ENCODE measurements at regions not wholly inside any gene's neighbourhood (a gene's known extent, or its start where the extent isn't known, plus 50 kb on each side); places are given as distances from the start of the nearest gene placed in this dataset.
A peak's percentile ranks its signal among the peaks of the same experiment; 100 is the strongest.

DNA sequence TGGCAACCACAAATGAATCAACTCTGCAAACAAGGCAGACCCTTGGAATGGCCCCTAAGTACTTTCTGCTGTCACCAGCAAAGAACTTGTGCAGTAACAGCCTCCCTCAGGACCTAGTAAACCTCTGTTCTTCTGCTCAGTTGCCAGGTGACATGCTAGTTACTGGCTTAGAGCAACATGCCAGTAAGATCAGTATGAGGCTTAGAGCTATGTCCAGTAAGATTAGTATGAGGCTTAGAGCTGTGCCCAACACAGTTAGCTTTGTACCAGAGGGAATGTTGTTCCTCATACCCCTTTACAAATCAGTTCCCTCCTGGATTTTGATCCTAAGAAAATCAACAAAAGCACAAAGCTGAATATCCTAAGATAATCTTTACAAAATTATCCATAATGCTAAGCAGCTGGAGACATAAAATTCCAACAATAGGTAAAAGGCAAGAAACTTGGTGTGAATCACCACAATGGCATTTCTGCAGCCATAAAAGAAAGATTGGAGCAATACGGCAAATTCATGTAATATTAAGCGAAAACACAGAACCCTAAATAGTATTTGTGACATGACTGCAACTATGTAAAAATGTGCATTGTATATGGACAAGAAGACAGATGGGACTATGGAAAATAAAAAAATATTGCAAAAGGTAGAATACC is 107.3 kb upstream of the LPP start:
- Histone ChIP-seq H3K9me3 (ENCODE audit: control insufficient read depth, insufficient read depth, low read length) (no peaks in the 10 kb centered on the region), H3K27ac (ENCODE audit: low read depth, low read length) (no peak overlapping the region), H3F3A (ENCODE audit: control insufficient read depth, insufficient read depth) (no peaks in the 10 kb centered on the region), H3K9me2 (replicated peaks; ENCODE audit: control insufficient read depth, low read length) (no peaks in the 10 kb centered on the region), H3K4me1 (ENCODE audit: control insufficient read depth, low read length) (peaks cover 40% of the 10 kb centered on the region), H4K20me1 (ENCODE audit: control insufficient read depth, insufficient read depth, low read depth, low read length) (no peaks in the 10 kb centered on the region), H3K79me2 (ENCODE audit: control insufficient read depth, low read length) (no peaks in the 10 kb centered on the region), H3K27me3 (ENCODE audit: control insufficient read depth, low read length) (no peaks in the 10 kb centered on the region), H3K36me3 (ENCODE audit: control insufficient read depth, low read length) (no peaks in the 10 kb centered on the region), H3K4me2 (ENCODE audit: low read length) (no peak overlapping the region), H3K4me3 (ENCODE audit: low read length) (no peak overlapping the region)
- no peak for TF ChIP-seq EZH2phosphoT487 (IDR thresholded peaks at IDR 0.05; ENCODE audit: borderline replicate concordance, low read length)
- no peak for TF ChIP-seq CTCF (IDR thresholded peaks at IDR 0.05; ENCODE audit: low read depth, low read length, poor library complexity, severe bottlenecking)

- Histone ChIP-seq H3K4me1 (ENCODE audit: control insufficient read depth, low read length) (peaks cover 49% of the 10 kb centered on the region), H3K4me2 (ENCODE audit: low read length) (no peak overlapping the region)
These were observed 106.4 kb upstream of the LPP start for GRCh38 chr3:188047536-188047935.

GRCh38 chr3:188049606-188050530 is 104.1 kb upstream of the LPP start:
- no peaks in the 10 kb centered on the region for H3K9me2 ChIP-seq (replicated peaks; ENCODE audit: control insufficient read depth, low read length)
- H3F3A ChIP-seq (ENCODE audit: control insufficient read depth, insufficient read depth): no peaks in the 10 kb centered on the region
- peaks cover 45% of the 10 kb centered on the region for H3K4me1 ChIP-seq (ENCODE audit: control insufficient read depth, low read length)
- no peak overlapping the region for H3K4me3 ChIP-seq (ENCODE audit: low read length)
- no peaks in the 10 kb centered on the region for H3K79me2 ChIP-seq (ENCODE audit: control insufficient read depth, low read length)
- H4K20me1 ChIP-seq (ENCODE audit: control insufficient read depth, insufficient read depth, low read depth, low read length): no peaks in the 10 kb centered on the region
- H3K9me3 ChIP-seq (ENCODE audit: control insufficient read depth, insufficient read depth, low read length): no peaks in the 10 kb centered on the region
- no peaks in the 10 kb centered on the region for H3K27me3 ChIP-seq (ENCODE audit: control insufficient read depth, low read length)
- H3K27ac ChIP-seq (ENCODE audit: low read depth, low read length): no peak overlapping the region
- no peaks in the 10 kb centered on the region for H3K36me3 ChIP-seq (ENCODE audit: control insufficient read depth, low read length)
- H3K4me2 ChIP-seq (ENCODE audit: low read length): peak overlapping the region; percentile 25
- no peak for TF ChIP-seq CTCF (IDR thresholded peaks at IDR 0.05; ENCODE audit: low read depth, low read length, poor library complexity, severe bottlenecking)
- TF ChIP-seq EZH2phosphoT487 (IDR thresholded peaks at IDR 0.05; ENCODE audit: borderline replicate concordance, low read length): no peak

More at GRCh38 chr3:188047536-188047935, 106.4 kb upstream of the LPP start:
- Histone ChIP-seq H3F3A (ENCODE audit: control insufficient read depth, insufficient read depth) (no peaks in the 10 kb centered on the region), H4K20me1 (ENCODE audit: control insufficient read depth, insufficient read depth, low read depth, low read length) (no peaks in the 10 kb centered on the region), H3K9me3 (ENCODE audit: control insufficient read depth, insufficient read depth, low read length) (no peaks in the 10 kb centered on the region), H3K4me3 (ENCODE audit: low read length) (no peak overlapping the region), H3K27ac (ENCODE audit: low read depth, low read length) (no peak overlapping the region), H3K36me3 (ENCODE audit: control insufficient read depth, low read length) (no peaks in the 10 kb centered on the region), H3K79me2 (ENCODE audit: control insufficient read depth, low read length) (no peaks in the 10 kb centered on the region), H3K27me3 (ENCODE audit: control insufficient read depth, low read length) (no peaks in the 10 kb centered on the region), H3K9me2 (replicated peaks; ENCODE audit: control insufficient read depth, low read length) (no peaks in the 10 kb centered on the region)
- TF ChIP-seq CTCF (IDR thresholded peaks at IDR 0.05; ENCODE audit: low read depth, low read length, poor library complexity, severe bottlenecking) (no peak), EZH2phosphoT487 (IDR thresholded peaks at IDR 0.05; ENCODE audit: borderline replicate concordance, low read length) (no peak)
